CD4-positive, alpha-beta T cell treated with Interleukin-6 at 100 ng/mL for 8 hours (primary cell): ENCODE measurements at regions not wholly inside any gene's neighbourhood (a gene's known extent, or its start where the extent isn't known, plus 50 kb on each side); places are given as distances from the start of the nearest gene placed in this dataset.
A peak's percentile ranks its signal among the peaks of the same experiment; 100 is the strongest.

Source experiments
- DNase-seq: peaks from one replicate; pipeline ENCODE4 v3.0.0-alpha.2; 2020; ENCODE audit warnings: mixed read lengths, low spot score

GRCh38 chr14:34213332-34213731 lies 248.7 kb downstream of the SPTSSA start:
- peak; percentile 20 for DNase-seq

GRCh38 chr14:34212172-34212929 lies 249.7 kb downstream of the SPTSSA start:
- no peak for DNase-seq

GRCh38 chr14:34211732-34212131 lies 250.3 kb downstream of the SPTSSA start:
- no peak for DNase-seq

GRCh38 chr14:34208532-34208931 lies 253.5 kb downstream of the SPTSSA start:
- DNase-seq = no peak

- DNase-seq = no peak
These were observed 254.9 kb upstream of the EGLN3 start for GRCh38 chr14:34205799-34206198.

- no peak for DNase-seq
These were observed 253.9 kb upstream of the EGLN3 start for GRCh38 chr14:34204774-34205173.

- no peak for DNase-seq
These were observed 252.4 kb upstream of the EGLN3 start for GRCh38 chr14:34203251-34203722.

- no peak for DNase-seq
These were observed 251.2 kb upstream of the EGLN3 start for GRCh38 chr14:34201909-34202637.

- DNase-seq = peak; percentile 3
These were observed 248.7 kb upstream of the EGLN3 start for GRCh38 chr14:34199585-34199984.

GRCh38 chr14:34198096-34198495 lies 247.2 kb upstream of the EGLN3 start:
- DNase-seq = no peak

GRCh38 chr14:34195964-34196363 lies 245.1 kb upstream of the EGLN3 start:
- DNase-seq = no peak

GRCh38 chr14:34190717-34191116 lies 239.8 kb upstream of the EGLN3 start:
- no peak for DNase-seq

- no peak for DNase-seq
These were observed 239.0 kb upstream of the EGLN3 start for GRCh38 chr14:34189866-34190265.

- DNase-seq = no peak
These were observed 236.7 kb upstream of the EGLN3 start for GRCh38 chr14:34187519-34188044.

- DNase-seq = no peak
These were observed 236.2 kb upstream of the EGLN3 start for GRCh38 chr14:34187061-34187460.

- DNase-seq = no peak
These were observed 233.3 kb upstream of the EGLN3 start for GRCh38 chr14:34184126-34184525.

- no peak for DNase-seq
These were observed 232.6 kb upstream of the EGLN3 start for GRCh38 chr14:34183478-34183877.

- DNase-seq = no peak
These were observed 230.5 kb upstream of the EGLN3 start for GRCh38 chr14:34181338-34181737.

GRCh38 chr14:34180869-34181268 lies 230.0 kb upstream of the EGLN3 start:
- no peak for DNase-seq

- no peak for DNase-seq
These were observed 229.6 kb upstream of the EGLN3 start for GRCh38 chr14:34180434-34180833.

GRCh38 chr14:34179727-34180126 lies 228.9 kb upstream of the EGLN3 start:
- no peak for DNase-seq

GRCh38 chr14:34177466-34177865 lies 226.6 kb upstream of the EGLN3 start:
- DNase-seq = no peak

GRCh38 chr14:34175574-34175973 lies 224.7 kb upstream of the EGLN3 start:
- no peak for DNase-seq
